ENCODE measurements at regions not wholly inside any gene's neighbourhood (a gene's known extent, or its start where the extent isn't known, plus 50 kb on each side); places are given as distances from the start of the nearest gene placed in this dataset.
"Not testable (repeated sequence)": the region's sequence is repeated elsewhere in the genome, so short reads cannot be mapped to it uniquely, and the experiment has no call there.

- DNase-seq (ENCODE audit: low spot score) = no peak
- in situ Hi-C loops (cut with HindIII; ENCODE audit: low sequenced_read_pairs) = no loop called here
Observed at GRCh38 chr20:55565096-55565773, 440.1 kb downstream of the CBLN4 start.

- no peak for DNase-seq (ENCODE audit: low spot score)
- in situ Hi-C loops (cut with HindIII; ENCODE audit: low sequenced_read_pairs) = no loop called here
Observed at GRCh38 chr20:55561259-55561658, 444.1 kb downstream of the CBLN4 start.

- in situ Hi-C loops (cut with HindIII; ENCODE audit: low sequenced_read_pairs) = no loop called here
- DNase-seq (ENCODE audit: low spot score) = no peak
Observed at GRCh38 chr20:55557191-55557590, 448.1 kb downstream of the CBLN4 start.

- DNase-seq (ENCODE audit: low spot score) = no peak
- in situ Hi-C loops (cut with HindIII; ENCODE audit: low sequenced_read_pairs) = no loop called here
Observed at GRCh38 chr20:55555075-55555650, 450.2 kb downstream of the CBLN4 start.

- no peak for DNase-seq (ENCODE audit: low spot score)
- in situ Hi-C loops (cut with HindIII; ENCODE audit: low sequenced_read_pairs) = no loop called here
Observed at GRCh38 chr20:55544638-55545037, 460.7 kb downstream of the CBLN4 start.

GRCh38 chr20:55540486-55540885 is 464.8 kb downstream of the CBLN4 start:
- in situ Hi-C loops (cut with HindIII; ENCODE audit: low sequenced_read_pairs) = no loop called here
- DNase-seq (ENCODE audit: low spot score) = no peak

- in situ Hi-C loops (cut with HindIII; ENCODE audit: low sequenced_read_pairs) = no loop called here
- no peak for DNase-seq (ENCODE audit: low spot score)
Observed at GRCh38 chr20:55540013-55540412, 465.3 kb downstream of the CBLN4 start.

- DNase-seq (ENCODE audit: low spot score) = no peak
- in situ Hi-C loops (cut with HindIII; ENCODE audit: low sequenced_read_pairs) = no loop called here
Observed at GRCh38 chr20:55538261-55538908, 466.9 kb downstream of the CBLN4 start.

GRCh38 chr20:55535366-55535765 is 470.0 kb downstream of the CBLN4 start:
- no peak for DNase-seq (ENCODE audit: low spot score)
- in situ Hi-C loops (cut with HindIII; ENCODE audit: low sequenced_read_pairs) = no loop called here

GRCh38 chr20:55533632-55534031 is 471.7 kb downstream of the CBLN4 start:
- in situ Hi-C loops (cut with HindIII; ENCODE audit: low sequenced_read_pairs) = no loop called here
- no peak for DNase-seq (ENCODE audit: low spot score)

GRCh38 chr20:55530763-55531162 is 474.6 kb downstream of the CBLN4 start:
- DNase-seq (ENCODE audit: low spot score) = no peak
- in situ Hi-C loops (cut with HindIII; ENCODE audit: low sequenced_read_pairs) = no loop called here

- no peak for DNase-seq (ENCODE audit: low spot score)
- in situ Hi-C loops (cut with HindIII; ENCODE audit: low sequenced_read_pairs) = no loop called here
Observed at GRCh38 chr20:55528482-55528881, 476.8 kb downstream of the CBLN4 start.

- DNase-seq (ENCODE audit: low spot score) = no peak
- in situ Hi-C loops (cut with HindIII; ENCODE audit: low sequenced_read_pairs) = no loop called here
Observed at GRCh38 chr20:55522296-55522815, 483.0 kb downstream of the CBLN4 start.

GRCh38 chr20:55517584-55517983 is 487.7 kb downstream of the CBLN4 start:
- DNase-seq (ENCODE audit: low spot score); in situ Hi-C loops (cut with HindIII; ENCODE audit: low sequenced_read_pairs): not testable (repeated sequence)

GRCh38 chr20:55515832-55516231 is 489.5 kb downstream of the CBLN4 start:
- no peak for DNase-seq (ENCODE audit: low spot score)

GRCh38 chr20:55514531-55514930 is 490.8 kb downstream of the CBLN4 start:
- DNase-seq (ENCODE audit: low spot score) = no peak
- in situ Hi-C loops (cut with HindIII; ENCODE audit: low sequenced_read_pairs) = no loop called here

More at GRCh38 chr20:55515832-55516231, 489.5 kb downstream of the CBLN4 start:
- in situ Hi-C loops (cut with HindIII; ENCODE audit: low sequenced_read_pairs) = no loop called here

GRCh38 chr20:55513954-55514353 is 491.4 kb downstream of the CBLN4 start:
- DNase-seq (ENCODE audit: low spot score) = no peak
- in situ Hi-C loops (cut with HindIII; ENCODE audit: low sequenced_read_pairs) = no loop called here

- in situ Hi-C loops (cut with HindIII; ENCODE audit: low sequenced_read_pairs) = no loop called here
- DNase-seq (ENCODE audit: low spot score) = no peak
Observed at GRCh38 chr20:55500130-55500529, 505.2 kb downstream of the CBLN4 start.

GRCh38 chr20:55488593-55488992 is 516.7 kb downstream of the CBLN4 start:
- in situ Hi-C loops (cut with HindIII; ENCODE audit: low sequenced_read_pairs) = no loop called here
- no peak for DNase-seq (ENCODE audit: low spot score)

GRCh38 chr20:55478724-55479450 is 526.4 kb downstream of the CBLN4 start:
- in situ Hi-C loops (cut with HindIII; ENCODE audit: low sequenced_read_pairs) = no loop called here
- DNase-seq (ENCODE audit: low spot score) = no peak

Measured in G401 (cell line).